ENCODE measurements at regions not wholly inside any gene's neighbourhood (a gene's known extent, or its start where the extent isn't known, plus 50 kb on each side); places are given as distances from the start of the nearest gene placed in this dataset.
"Not testable (repeated sequence)": the region's sequence is repeated elsewhere in the genome, so short reads cannot be mapped to it uniquely, and the experiment has no call there.

GRCh38 chr2:95719473-95720060 is 127.8 kb downstream of the TRIM43 start:
- DNase-seq (ENCODE audit: low read depth) = no peak
- in situ Hi-C loops (cut with HindIII; ENCODE audit: low pct_unique_long_range_greater_than_20kb, low sequenced_read_pairs) = no loop called here

GRCh38 chr2:95721726-95722125 is 129.9 kb downstream of the TRIM43 start:
- DNase-seq (ENCODE audit: low read depth) = no peak
- in situ Hi-C loops (cut with HindIII; ENCODE audit: low pct_unique_long_range_greater_than_20kb, low sequenced_read_pairs) = no loop called here

- in situ Hi-C loops (cut with HindIII; ENCODE audit: low pct_unique_long_range_greater_than_20kb, low sequenced_read_pairs) = no loop called here
- DNase-seq (ENCODE audit: low read depth) = no peak
These were observed 130.4 kb downstream of the TRIM43 start for GRCh38 chr2:95722131-95722697.

- in situ Hi-C loops (cut with HindIII; ENCODE audit: low pct_unique_long_range_greater_than_20kb, low sequenced_read_pairs); DNase-seq (ENCODE audit: low read depth): not testable (repeated sequence)
These were observed 131.9 kb downstream of the TRIM43 start for GRCh38 chr2:95723627-95724210.

- in situ Hi-C loops (cut with HindIII; ENCODE audit: low pct_unique_long_range_greater_than_20kb, low sequenced_read_pairs); DNase-seq (ENCODE audit: low read depth): not testable (repeated sequence)
These were observed 133.4 kb downstream of the TRIM43 start for GRCh38 chr2:95725191-95725590.

- DNase-seq (ENCODE audit: low read depth); in situ Hi-C loops (cut with HindIII; ENCODE audit: low pct_unique_long_range_greater_than_20kb, low sequenced_read_pairs): not testable (repeated sequence)
These were observed 133.9 kb downstream of the TRIM43 start for GRCh38 chr2:95725677-95726076.

- DNase-seq (ENCODE audit: low read depth); in situ Hi-C loops (cut with HindIII; ENCODE audit: low pct_unique_long_range_greater_than_20kb, low sequenced_read_pairs): not testable (repeated sequence)
These were observed 135.6 kb downstream of the TRIM43 start for GRCh38 chr2:95727420-95727819.

GRCh38 chr2:95728878-95729596 is 137.2 kb downstream of the TRIM43 start:
- in situ Hi-C loops (cut with HindIII; ENCODE audit: low pct_unique_long_range_greater_than_20kb, low sequenced_read_pairs) = no loop called here
- DNase-seq (ENCODE audit: low read depth) = peak; percentile 58

GRCh38 chr2:95729597-95729955 is 137.8 kb downstream of the TRIM43 start:
- no peak for DNase-seq (ENCODE audit: low read depth)
- in situ Hi-C loops (cut with HindIII; ENCODE audit: low pct_unique_long_range_greater_than_20kb, low sequenced_read_pairs) = no loop called here

GRCh38 chr2:95730813-95731212 is 139.0 kb downstream of the TRIM43 start:
- peak; percentile 30 for DNase-seq (ENCODE audit: low read depth)
- in situ Hi-C loops (cut with HindIII; ENCODE audit: low pct_unique_long_range_greater_than_20kb, low sequenced_read_pairs) = no loop called here

GRCh38 chr2:95734976-95735890 is 143.4 kb downstream of the TRIM43 start:
- in situ Hi-C loops (cut with HindIII; ENCODE audit: low pct_unique_long_range_greater_than_20kb, low sequenced_read_pairs) = no loop called here
- no peak for DNase-seq (ENCODE audit: low read depth)

GRCh38 chr2:95738301-95738700 is 146.5 kb downstream of the TRIM43 start:
- in situ Hi-C loops (cut with HindIII; ENCODE audit: low pct_unique_long_range_greater_than_20kb, low sequenced_read_pairs) = no loop called here
- no peak for DNase-seq (ENCODE audit: low read depth)

GRCh38 chr2:95752126-95752525 is 160.3 kb downstream of the TRIM43 start:
- in situ Hi-C loops (cut with HindIII; ENCODE audit: low pct_unique_long_range_greater_than_20kb, low sequenced_read_pairs); DNase-seq (ENCODE audit: low read depth): not testable (repeated sequence)

GRCh38 chr2:95753812-95754211 is 162.0 kb downstream of the TRIM43 start:
- DNase-seq (ENCODE audit: low read depth); in situ Hi-C loops (cut with HindIII; ENCODE audit: low pct_unique_long_range_greater_than_20kb, low sequenced_read_pairs): not testable (repeated sequence)

GRCh38 chr2:95754213-95754612 is 162.4 kb downstream of the TRIM43 start:
- in situ Hi-C loops (cut with HindIII; ENCODE audit: low pct_unique_long_range_greater_than_20kb, low sequenced_read_pairs); DNase-seq (ENCODE audit: low read depth): not testable (repeated sequence)

GRCh38 chr2:95754819-95755563 is 163.2 kb downstream of the TRIM43 start:
- DNase-seq (ENCODE audit: low read depth); in situ Hi-C loops (cut with HindIII; ENCODE audit: low pct_unique_long_range_greater_than_20kb, low sequenced_read_pairs): not testable (repeated sequence)

GRCh38 chr2:95755956-95756669 is 164.3 kb downstream of the TRIM43 start:
- DNase-seq (ENCODE audit: low read depth); in situ Hi-C loops (cut with HindIII; ENCODE audit: low pct_unique_long_range_greater_than_20kb, low sequenced_read_pairs): not testable (repeated sequence)
